ENCODE measurements at regions not wholly inside any gene's neighbourhood (a gene's known extent, or its start where the extent isn't known, plus 50 kb on each side); places are given as distances from the start of the nearest gene placed in this dataset.
A peak's percentile ranks its signal among the peaks of the same experiment; 100 is the strongest.

GRCh38 chr3:5787861-5788488 lies 600.5 kb downstream of the EDEM1 start:
- intact Hi-C loops (cut with DNase I), result no loop called here
- TF ChIP-seq POLR2AphosphoS5 (IDR thresholded peaks at IDR 0.05), result no peak
- peak in 1 of 3 experiments; percentile 5 for TF ChIP-seq CTCF (IDR thresholded peaks at IDR 0.05)
- no peak for TF ChIP-seq EP300 (IDR thresholded peaks at IDR 0.05)
- Histone ChIP-seq H3K36me3 (no peaks in the 10 kb centered on the region), H3K27me3 (no peaks in the 10 kb centered on the region), H3K4me3 (no peak overlapping the region), H3K4me1 (peaks cover 0 to 8% (median 0%) of the 10 kb centered on the region in 4 donors), H3K27ac (replicated peaks in 1 of 4) (no peak overlapping the region), H3K9me3 (no peaks in the 10 kb centered on the region)
- 37% methylated on average over 6 of the region's 6 CpGs for WGBS
- no peak for DNase-seq (ENCODE audit: extremely low spot score)

- H3K4me3 ChIP-seq, result no peak overlapping the region
- no peak for DNase-seq (ENCODE audit: extremely low spot score)
- no peak for TF ChIP-seq POLR2AphosphoS5 (IDR thresholded peaks at IDR 0.05)
- TF ChIP-seq CTCF (IDR thresholded peaks at IDR 0.05), result no peak
- TF ChIP-seq EP300 (IDR thresholded peaks at IDR 0.05), result no peak
- no peak for TF ChIP-seq POLR2A (IDR thresholded peaks at IDR 0.05; ENCODE audit: low read depth)
- intact Hi-C loops (cut with DNase I), result no loop called here
- 67% methylated on average over 5 of the region's 5 CpGs for WGBS
- no peaks in the 10 kb centered on the region for H3K9me3 ChIP-seq
- no peaks in the 10 kb centered on the region for H3K36me3 ChIP-seq
- peaks cover 0 to 8% (median 0%) of the 10 kb centered on the region in 4 donors for H3K4me1 ChIP-seq
- no peak overlapping the region for H3K27ac ChIP-seq (replicated peaks in 1 of 4)
- no peaks in the 10 kb centered on the region for H3K27me3 ChIP-seq
These were observed 601.0 kb downstream of the EDEM1 start for GRCh38 chr3:5788496-5788895.

- no peaks in the 10 kb centered on the region for H3K27me3 ChIP-seq
These were observed 604.1 kb downstream of the EDEM1 start for GRCh38 chr3:5791558-5791957.

GRCh38 chr3:5796541-5796940 lies 609.0 kb downstream of the EDEM1 start:
- no peaks in the 10 kb centered on the region for H3K27me3 ChIP-seq
- TF ChIP-seq POLR2A (IDR thresholded peaks at IDR 0.05; ENCODE audit: low read depth), result no peak
- TF ChIP-seq EP300 (IDR thresholded peaks at IDR 0.05), result no peak
- TF ChIP-seq CTCF (IDR thresholded peaks at IDR 0.05), result no peak
- no peak for TF ChIP-seq POLR2AphosphoS5 (IDR thresholded peaks at IDR 0.05)
- intact Hi-C loops (cut with DNase I), result no loop called here
- no peak for DNase-seq (ENCODE audit: extremely low spot score)
- H3K36me3 ChIP-seq, result no peaks in the 10 kb centered on the region
- H3K4me1 ChIP-seq, result no peaks in the 10 kb centered on the region
- no peaks in the 10 kb centered on the region for H3K9me3 ChIP-seq
- 96% methylated on average over 2 of the region's 2 CpGs for WGBS
- no peak overlapping the region for H3K27ac ChIP-seq (replicated peaks in 1 of 4)
- no peak overlapping the region for H3K4me3 ChIP-seq

More at GRCh38 chr3:5791558-5791957, 604.1 kb downstream of the EDEM1 start:
- TF ChIP-seq EP300 (IDR thresholded peaks at IDR 0.05) (no peak), POLR2AphosphoS5 (IDR thresholded peaks at IDR 0.05) (no peak), POLR2A (IDR thresholded peaks at IDR 0.05; ENCODE audit: low read depth) (no peak), CTCF (IDR thresholded peaks at IDR 0.05) (no peak)
- no peak for DNase-seq (ENCODE audit: extremely low spot score)
- no peaks in the 10 kb centered on the region for H3K9me3 ChIP-seq
- no peak overlapping the region for H3K4me3 ChIP-seq
- 50% methylated on average over 1 of the region's 1 CpG for WGBS
- intact Hi-C loops (cut with DNase I), result no loop called here
- peaks cover 0 to 8% (median 0%) of the 10 kb centered on the region in 4 donors for H3K4me1 ChIP-seq
- H3K36me3 ChIP-seq, result no peaks in the 10 kb centered on the region
- no peak overlapping the region for H3K27ac ChIP-seq (replicated peaks in 1 of 4)

GRCh38 chr3:5798809-5799208 lies 611.3 kb downstream of the EDEM1 start:
- intact Hi-C loops (cut with DNase I), result no loop called here
- TF ChIP-seq POLR2AphosphoS5 (IDR thresholded peaks at IDR 0.05) (no peak), EP300 (IDR thresholded peaks at IDR 0.05) (no peak), CTCF (IDR thresholded peaks at IDR 0.05) (no peak), POLR2A (IDR thresholded peaks at IDR 0.05; ENCODE audit: low read depth) (no peak)
- H3K27me3 ChIP-seq, result no peaks in the 10 kb centered on the region
- 81% methylated on average over 2 of the region's 2 CpGs for WGBS
- no peak for DNase-seq (ENCODE audit: extremely low spot score)
- H3K27ac ChIP-seq (replicated peaks in 1 of 4), result no peak overlapping the region
- no peaks in the 10 kb centered on the region for H3K9me3 ChIP-seq
- no peaks in the 10 kb centered on the region for H3K36me3 ChIP-seq
- no peaks in the 10 kb centered on the region for H3K4me1 ChIP-seq
- no peak overlapping the region for H3K4me3 ChIP-seq
